GM19324 (cell line): ENCODE measurements at regions not wholly inside any gene's neighbourhood (a gene's known extent, or its start where the extent isn't known, plus 50 kb on each side); places are given as distances from the start of the nearest gene placed in this dataset.

Experiments used
- ATAC-seq: cut with Tn5 transposase; IDR thresholded peaks from one replicate; pipeline ENCODE4 v1.9.1; 2021; ENCODE audit warnings: mild to moderate bottlenecking, moderate library complexity; ENCODE audit not compliant: unreplicated experiment, low FRiP score

GRCh38 chr3:24899901-24900603 is 405.4 kb upstream of the THRB start:
- no peak for ATAC-seq

- no peak for ATAC-seq
Observed at GRCh38 chr3:24905266-24905665, 410.6 kb upstream of the THRB start.

GRCh38 chr3:24907106-24907505 is 412.5 kb upstream of the THRB start:
- no peak for ATAC-seq

- ATAC-seq, result no peak
Observed at GRCh38 chr3:24911076-24911475, 416.4 kb upstream of the THRB start.

GRCh38 chr3:24915639-24916038 is 421.0 kb upstream of the THRB start:
- ATAC-seq, result no peak

- ATAC-seq, result no peak
Observed at GRCh38 chr3:24917908-24918307, 423.3 kb upstream of the THRB start.

- ATAC-seq, result no peak
Observed at GRCh38 chr3:24923570-24923969, 428.9 kb upstream of the THRB start.

GRCh38 chr3:24929521-24929920 is 434.9 kb upstream of the THRB start:
- ATAC-seq, result no peak

GRCh38 chr3:24933401-24933800 is 438.8 kb upstream of the THRB start:
- ATAC-seq, result no peak

- no peak for ATAC-seq
Observed at GRCh38 chr3:24936574-24936973, 441.9 kb upstream of the THRB start.

GRCh38 chr3:24937228-24937627 is 442.6 kb upstream of the THRB start:
- ATAC-seq, result no peak

- no peak for ATAC-seq
Observed at GRCh38 chr3:24937780-24938179, 443.1 kb upstream of the THRB start.

GRCh38 chr3:24943961-24944360 is 449.3 kb upstream of the THRB start:
- no peak for ATAC-seq

- no peak for ATAC-seq
Observed at GRCh38 chr3:24944805-24945520, 450.3 kb upstream of the THRB start.

- no peak for ATAC-seq
Observed at GRCh38 chr3:24945563-24945962, 450.9 kb upstream of the THRB start.

GRCh38 chr3:24947103-24947502 is 452.5 kb upstream of the THRB start:
- ATAC-seq, result no peak

- ATAC-seq, result no peak
Observed at GRCh38 chr3:24951180-24951579, 456.5 kb upstream of the THRB start.

GRCh38 chr3:24952388-24952787 is 457.7 kb upstream of the THRB start:
- no peak for ATAC-seq

- no peak for ATAC-seq
Observed at GRCh38 chr3:24953060-24953771, 458.6 kb upstream of the THRB start.

GRCh38 chr3:24956613-24957012 is 462.0 kb upstream of the THRB start:
- no peak for ATAC-seq

- no peak for ATAC-seq
Observed at GRCh38 chr3:24958271-24958670, 463.6 kb upstream of the THRB start.
